ENCODE measurements at regions not wholly inside any gene's neighbourhood (a gene's known extent, or its start where the extent isn't known, plus 50 kb on each side); places are given as distances from the start of the nearest gene placed in this dataset.
A peak's percentile ranks its signal among the peaks of the same experiment; 100 is the strongest.

- H3K27ac ChIP-seq = no peak overlapping the region
- no peaks in the 10 kb centered on the region; a peak in 1 of 22 replicates for H3K27me3 ChIP-seq
- H3K4me1 ChIP-seq = peaks cover 0 to 19% (median 12%) of the 10 kb centered on the region in 10 experiments; a peak in 15 of 20 replicates
- no peak overlapping the region for H3K4me3 ChIP-seq
- no peaks in the 10 kb centered on the region for H3K36me3 ChIP-seq
- TF ChIP-seq Cebpa-rat (IDR thresholded peaks at IDR 0.05) = no peak
- no peak overlapping the region for H3K9ac ChIP-seq
- no peak overlapping the region for H3K4me2 ChIP-seq
- peaks cover 0 to 25% (median 6%) of the 10 kb centered on the region in 11 experiments; a peak in 8 of 22 replicates for H3K9me3 ChIP-seq (replicated peaks in 1 of 11)
- H4K20me1 ChIP-seq = no peaks in the 10 kb centered on the region
Measured at GRCh38 chr2:235295831-235296230, 198.0 kb upstream of the AGAP1 start.

- H3K4me2 ChIP-seq = peak overlapping the region in 9 of 11 experiments; percentile 20 to 58 (median 43); a peak in 16 of 22 replicates
- peaks cover 0 to 17% (median 12%) of the 10 kb centered on the region in 10 experiments; a peak in 15 of 20 replicates for H3K4me1 ChIP-seq
- TF ChIP-seq Cebpa-rat (IDR thresholded peaks at IDR 0.05) = no peak
Measured at GRCh38 chr2:235300368-235301201, 193.3 kb upstream of the AGAP1 start.

GRCh38 chr2:235301202-235302076 is 192.4 kb upstream of the AGAP1 start:
- H3K9ac ChIP-seq = no peak overlapping the region
- H3K27me3 ChIP-seq = no peaks in the 10 kb centered on the region; a peak in 1 of 22 replicates
- peaks cover 11 to 28% (median 13%) of the 10 kb centered on the region in 11 experiments for H3K9me3 ChIP-seq (replicated peaks in 1 of 11)
- H3K4me3 ChIP-seq = no peak overlapping the region
- no peak for TF ChIP-seq Cebpa-rat (IDR thresholded peaks at IDR 0.05)
- H3K4me1 ChIP-seq = peaks cover 0 to 17% (median 12%) of the 10 kb centered on the region in 10 experiments; a peak in 15 of 20 replicates
- H4K20me1 ChIP-seq = no peaks in the 10 kb centered on the region
- H3K27ac ChIP-seq = no peak overlapping the region
- no peaks in the 10 kb centered on the region for H3K36me3 ChIP-seq
- 0 out of 22 replicates have a peak overlapping the region, but pooled peaks of 2 of the 11 experiments have one; percentile 29 to 43 for H3K4me2 ChIP-seq

More at GRCh38 chr2:235300368-235301201, 193.3 kb upstream of the AGAP1 start:
- Histone ChIP-seq H3K27ac (no peak overlapping the region), H4K20me1 (no peaks in the 10 kb centered on the region), H3K4me3 (no peak overlapping the region), H3K36me3 (no peaks in the 10 kb centered on the region), H3K9me3 (replicated peaks in 1 of 11) (peaks cover 2 to 28% (median 5%) of the 10 kb centered on the region in 11 experiments; a peak in 20 of 22 replicates), H3K9ac (no peak overlapping the region), H3K27me3 (no peaks in the 10 kb centered on the region; a peak in 1 of 22 replicates)

- Histone ChIP-seq H3K4me2 (no peak overlapping the region), H3K9ac (no peak overlapping the region), H3K4me3 (no peak overlapping the region), H3K9me3 (replicated peaks in 1 of 11) (peaks cover 13 to 27% (median 16%) of the 10 kb centered on the region in 11 experiments), H3K36me3 (no peaks in the 10 kb centered on the region), H3K27ac (no peak overlapping the region), H4K20me1 (no peaks in the 10 kb centered on the region), H3K4me1 (peaks cover 0 to 17% (median 12%) of the 10 kb centered on the region in 10 experiments; a peak in 15 of 20 replicates), H3K27me3 (no peaks in the 10 kb centered on the region; a peak in 1 of 22 replicates)
- no peak for TF ChIP-seq Cebpa-rat (IDR thresholded peaks at IDR 0.05)
Measured at GRCh38 chr2:235302263-235302662, 191.6 kb upstream of the AGAP1 start.

- H3K36me3 ChIP-seq = no peaks in the 10 kb centered on the region
- H3K4me2 ChIP-seq = no peak overlapping the region
- H4K20me1 ChIP-seq = no peaks in the 10 kb centered on the region
- H3K9me3 ChIP-seq (replicated peaks in 1 of 11) = peaks cover 13 to 25% (median 16%) of the 10 kb centered on the region in 11 experiments
- H3K27me3 ChIP-seq = no peaks in the 10 kb centered on the region; a peak in 1 of 22 replicates
- no peak for TF ChIP-seq Cebpa-rat (IDR thresholded peaks at IDR 0.05)
- H3K27ac ChIP-seq = no peak overlapping the region
- H3K4me1 ChIP-seq = peaks cover 0 to 17% (median 12%) of the 10 kb centered on the region in 10 experiments; a peak in 15 of 20 replicates
- no peak overlapping the region for H3K4me3 ChIP-seq
- H3K9ac ChIP-seq = no peak overlapping the region
Measured at GRCh38 chr2:235303499-235304291, 190.1 kb upstream of the AGAP1 start.

- Histone ChIP-seq H3K9ac (no peak overlapping the region), H3K4me2 (no peak overlapping the region), H4K20me1 (no peaks in the 10 kb centered on the region), H3K4me3 (no peak overlapping the region), H3K27me3 (no peaks in the 10 kb centered on the region; a peak in 1 of 22 replicates), H3K9me3 (replicated peaks in 1 of 11) (peaks cover 14 to 26% (median 16%) of the 10 kb centered on the region in 11 experiments), H3K27ac (no peak overlapping the region), H3K36me3 (no peaks in the 10 kb centered on the region), H3K4me1 (peaks cover 0 to 7% (median 2%) of the 10 kb centered on the region in 10 experiments; a peak in 10 of 20 replicates)
- TF ChIP-seq Cebpa-rat (IDR thresholded peaks at IDR 0.05) = no peak
Measured at GRCh38 chr2:235305678-235306077, 188.2 kb upstream of the AGAP1 start.

- H3K36me3 ChIP-seq = no peaks in the 10 kb centered on the region
- no peak overlapping the region for H3K27ac ChIP-seq
- no peak overlapping the region for H3K4me3 ChIP-seq
- no peak overlapping the region for H3K4me2 ChIP-seq
- H3K4me1 ChIP-seq = peaks cover 0 to 16% (median 5%) of the 10 kb centered on the region in 10 experiments; a peak in 8 of 20 replicates
- no peaks in the 10 kb centered on the region for H4K20me1 ChIP-seq
- H3K27me3 ChIP-seq = no peaks in the 10 kb centered on the region
- H3K9ac ChIP-seq = no peak overlapping the region
- no peak for TF ChIP-seq Cebpa-rat (IDR thresholded peaks at IDR 0.05)
- H3K9me3 ChIP-seq (replicated peaks in 1 of 11) = peaks cover 7 to 19% (median 14%) of the 10 kb centered on the region in 11 experiments
Measured at GRCh38 chr2:235311044-235311443, 182.8 kb upstream of the AGAP1 start.

GRCh38 chr2:235312571-235312970 is 181.3 kb upstream of the AGAP1 start:
- TF ChIP-seq Cebpa-rat (IDR thresholded peaks at IDR 0.05) = no peak
- Histone ChIP-seq H3K4me3 (no peak overlapping the region), H3K4me2 (peak overlapping the region in 1 of 11 experiments; percentile 33; a peak in 1 of 22 replicates), H3K27ac (no peak overlapping the region), H3K27me3 (no peaks in the 10 kb centered on the region), H3K9ac (no peak overlapping the region), H3K36me3 (no peaks in the 10 kb centered on the region), H4K20me1 (no peaks in the 10 kb centered on the region), H3K4me1 (peaks cover 0 to 16% (median 5%) of the 10 kb centered on the region in 10 experiments; a peak in 9 of 20 replicates), H3K9me3 (replicated peaks in 1 of 11) (peaks cover 0 to 19% (median 9%) of the 10 kb centered on the region in 11 experiments; a peak in 19 of 22 replicates)
